GM20000 (cell line): ENCODE measurements at regions not wholly inside any gene's neighbourhood (a gene's known extent, or its start where the extent isn't known, plus 50 kb on each side); places are given as distances from the start of the nearest gene placed in this dataset.
A peak's percentile ranks its signal among the peaks of the same experiment; 100 is the strongest.

Experiments
- DNase-seq: peaks from one replicate; pipeline ENCODE4 v3.0.0; 2012; ENCODE audit warnings: low spot score
- TF ChIP-seq, protein P1 (sequence below): IDR thresholded peaks from 2 replicates; pipeline ENCODE4 v1.5.1; 2012; ENCODE audit warnings: mild to moderate bottlenecking, control low read depth; ENCODE audit errors: extremely low read depth, missing control alignments

DNA sequence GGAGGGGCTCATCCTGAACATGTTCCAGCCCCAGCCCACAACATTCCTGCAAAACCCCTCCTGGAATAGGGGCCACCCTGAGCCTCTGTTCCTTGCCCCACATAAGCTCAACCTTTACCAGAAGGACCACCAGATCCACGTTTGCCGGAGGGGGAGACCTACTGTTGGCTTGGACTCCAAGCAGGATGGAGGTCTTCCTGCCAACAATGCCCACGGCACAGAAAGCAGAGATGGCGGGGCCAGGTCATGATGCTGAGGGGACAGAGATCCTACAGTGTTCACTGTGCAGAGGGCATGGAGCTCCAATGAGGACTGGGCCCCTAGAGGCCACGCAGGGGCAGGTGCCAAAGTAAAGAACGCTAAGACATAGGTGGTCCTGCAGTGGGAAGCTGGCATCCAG, 98.5 kb upstream of the RAB6C start:
- TF ChIP-seq, protein P1, sequence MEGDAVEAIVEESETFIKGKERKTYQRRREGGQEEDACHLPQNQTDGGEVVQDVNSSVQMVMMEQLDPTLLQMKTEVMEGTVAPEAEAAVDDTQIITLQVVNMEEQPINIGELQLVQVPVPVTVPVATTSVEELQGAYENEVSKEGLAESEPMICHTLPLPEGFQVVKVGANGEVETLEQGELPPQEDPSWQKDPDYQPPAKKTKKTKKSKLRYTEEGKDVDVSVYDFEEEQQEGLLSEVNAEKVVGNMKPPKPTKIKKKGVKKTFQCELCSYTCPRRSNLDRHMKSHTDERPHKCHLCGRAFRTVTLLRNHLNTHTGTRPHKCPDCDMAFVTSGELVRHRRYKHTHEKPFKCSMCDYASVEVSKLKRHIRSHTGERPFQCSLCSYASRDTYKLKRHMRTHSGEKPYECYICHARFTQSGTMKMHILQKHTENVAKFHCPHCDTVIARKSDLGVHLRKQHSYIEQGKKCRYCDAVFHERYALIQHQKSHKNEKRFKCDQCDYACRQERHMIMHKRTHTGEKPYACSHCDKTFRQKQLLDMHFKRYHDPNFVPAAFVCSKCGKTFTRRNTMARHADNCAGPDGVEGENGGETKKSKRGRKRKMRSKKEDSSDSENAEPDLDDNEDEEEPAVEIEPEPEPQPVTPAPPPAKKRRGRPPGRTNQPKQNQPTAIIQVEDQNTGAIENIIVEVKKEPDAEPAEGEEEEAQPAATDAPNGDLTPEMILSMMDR, result no peak

DNA sequence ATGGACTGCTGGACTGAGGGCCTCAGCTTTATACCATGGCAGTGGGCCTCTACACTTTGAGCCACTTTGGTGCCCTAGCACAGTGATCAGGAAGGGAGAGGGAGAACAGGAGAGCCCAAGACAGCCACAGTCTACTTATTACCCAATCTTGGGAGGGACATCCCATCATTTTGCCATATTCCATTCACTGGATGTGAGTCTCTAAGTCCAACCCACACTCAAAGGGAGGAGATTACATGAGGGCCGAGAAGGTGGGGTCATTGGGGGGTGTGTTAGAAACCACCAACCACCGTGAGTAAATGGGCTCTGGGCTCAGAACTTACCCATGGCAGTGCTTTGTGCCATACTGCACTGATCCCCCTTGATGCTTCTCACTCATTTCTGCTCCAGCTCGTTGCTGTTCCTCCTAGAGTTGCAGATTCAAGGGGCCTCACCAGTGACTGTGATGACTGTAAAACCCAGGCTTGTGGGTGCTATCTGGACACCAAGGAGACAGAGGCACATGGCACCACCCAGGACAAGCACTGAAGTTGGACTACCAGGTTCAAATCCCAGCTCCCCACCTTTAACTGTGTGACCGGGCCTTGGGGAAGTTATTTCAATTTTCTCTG, 97.6 kb upstream of the RAB6C start:
- TF ChIP-seq, protein P1, result no peak
- DNase-seq, result no peak

More for the DNA sequence above, 98.5 kb upstream of the RAB6C start:
- no peak for DNase-seq

DNA sequence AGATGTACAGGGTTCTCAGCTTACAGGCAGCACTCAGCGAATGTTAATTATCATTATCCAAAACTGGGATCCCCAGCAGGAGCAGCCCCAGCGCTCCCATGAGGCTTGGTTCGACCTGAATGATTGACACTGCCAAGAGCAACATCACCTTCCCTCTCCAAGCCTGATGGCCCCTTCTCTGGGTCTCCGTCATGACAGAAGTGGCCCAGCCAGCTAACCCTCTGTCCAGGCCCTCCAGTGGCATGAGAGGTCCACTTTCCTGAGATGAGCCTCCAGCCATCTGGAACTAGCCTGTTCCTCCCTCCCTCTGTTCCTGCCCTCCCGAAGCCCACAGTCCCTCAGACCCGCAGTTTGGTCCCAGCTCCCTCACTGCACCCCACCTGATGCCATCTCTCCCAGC, 97.0 kb upstream of the RAB6C start:
- no peak for DNase-seq
- TF ChIP-seq, protein P1, result no peak

DNA sequence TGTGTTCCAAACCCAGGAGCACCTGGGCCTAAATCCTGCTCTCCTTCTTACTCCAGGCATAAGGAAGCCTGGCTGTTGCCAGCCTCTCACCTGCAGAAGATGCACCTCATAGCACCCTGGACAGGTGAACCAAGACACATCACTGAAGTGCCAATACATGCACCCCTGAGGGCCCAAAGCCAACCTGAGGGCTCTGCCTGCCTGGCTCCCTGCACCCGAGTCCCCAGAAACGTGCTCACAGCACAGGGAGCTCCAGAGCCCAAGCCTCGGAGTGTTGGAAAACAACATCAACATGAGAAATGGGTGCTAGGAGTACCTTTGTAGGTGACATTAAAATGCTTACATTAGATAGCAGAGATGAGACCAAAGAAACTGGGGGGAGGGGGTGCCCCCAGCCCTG, 96.3 kb upstream of the RAB6C start:
- TF ChIP-seq, protein P1, result no peak
- no peak for DNase-seq

DNA sequence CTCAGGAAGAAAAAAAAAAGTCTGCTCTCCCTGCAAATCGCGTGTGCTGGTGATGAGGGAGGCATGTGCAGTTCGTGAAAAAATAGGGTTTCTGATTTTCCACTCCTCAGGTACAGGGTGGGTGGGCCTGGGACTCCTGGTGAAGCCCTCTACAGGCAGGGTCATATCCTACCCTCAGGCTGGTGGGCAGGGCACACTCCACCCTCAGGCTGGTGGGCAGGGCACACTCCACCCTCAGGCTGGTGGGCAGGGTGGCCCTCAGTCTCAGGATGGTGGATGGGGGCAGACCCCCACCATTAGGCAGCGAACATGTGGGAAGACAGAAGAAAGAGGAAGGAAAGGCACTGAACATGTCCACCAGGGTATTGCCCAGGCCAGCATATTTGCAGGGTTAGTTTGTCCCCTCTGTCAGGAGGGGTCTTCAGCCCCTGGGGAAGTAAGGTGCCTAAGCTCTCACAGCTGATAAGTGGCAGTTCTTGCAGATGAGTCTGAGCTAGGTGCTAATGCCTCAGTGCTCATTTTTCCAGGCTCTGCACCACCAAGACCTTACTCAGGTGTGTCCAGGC, 95.2 kb upstream of the RAB6C start:
- DNase-seq, result no peak
- TF ChIP-seq, protein P1, result no peak

DNA sequence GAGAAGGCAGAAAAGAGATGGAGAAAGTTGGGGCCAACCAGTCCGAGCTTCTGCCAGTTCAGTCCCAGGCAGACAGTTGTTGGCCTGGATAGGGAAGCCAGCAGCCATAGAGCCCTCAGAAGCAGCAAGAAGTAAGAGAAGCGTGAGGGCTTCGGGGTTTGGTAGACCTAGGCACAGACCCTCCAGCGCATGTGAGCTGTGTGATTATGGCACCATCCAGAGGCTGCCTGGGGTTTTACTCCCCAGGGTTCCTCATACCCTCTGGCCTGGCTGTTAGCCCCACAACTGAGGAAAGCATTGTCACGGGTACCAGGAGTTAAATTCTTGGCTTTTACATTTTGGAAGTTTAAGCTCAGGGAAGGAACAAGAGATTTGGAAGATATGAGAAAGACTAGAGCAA, 93.7 kb upstream of the RAB6C start:
- TF ChIP-seq, protein P1, result peak; percentile 4
- no peak for DNase-seq

DNA sequence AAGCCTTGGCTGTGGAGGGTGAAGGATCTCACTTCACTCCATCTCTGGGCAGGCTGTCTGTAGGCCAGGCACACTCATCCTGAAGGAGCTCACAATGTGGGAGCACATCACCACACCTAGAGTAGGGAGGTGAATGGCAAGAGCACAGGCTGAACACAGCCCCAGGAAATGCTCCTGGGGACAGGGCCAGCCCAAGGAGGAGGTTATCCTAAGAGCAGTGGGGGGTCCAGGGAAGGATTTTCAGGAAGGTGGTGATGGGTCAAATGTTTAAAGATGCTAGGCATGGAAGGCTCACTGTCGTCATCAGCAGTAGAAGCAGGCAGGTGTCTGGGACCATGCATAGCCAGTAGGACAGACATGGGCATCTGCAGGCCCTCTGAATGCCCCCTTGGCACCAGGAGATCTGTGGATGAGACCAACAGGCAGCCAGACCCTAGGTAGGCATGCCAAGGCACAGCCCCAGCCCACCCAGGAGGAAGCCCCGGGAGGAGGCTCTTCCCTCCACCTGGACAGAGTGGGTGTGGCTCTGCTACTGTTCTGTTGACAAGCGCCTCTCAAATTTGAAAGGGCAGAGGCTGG, 91.7 kb upstream of the RAB6C start:
- TF ChIP-seq, protein P1, result no peak

More for the DNA sequence above, 91.7 kb upstream of the RAB6C start:
- DNase-seq, result no peak
